Colonic mucosa (tissue), 4 donors: ENCODE measurements at regions not wholly inside any gene's neighbourhood (a gene's known extent, or its start where the extent isn't known, plus 50 kb on each side); places are given as distances from the start of the nearest gene placed in this dataset.

Source experiments
- DNase-seq: peaks from one replicate; pipeline ENCODE4 v3.0.0-alpha.2; 2020
- H3K27ac ChIP-seq: fragments of 200-600 bp; one replicate; pipeline ENCODE4 v1.8.0; 2021
- H3K27me3 ChIP-seq: fragments of 200-600 bp; one replicate; pipeline ENCODE4 v1.8.0; 2021
- H3K36me3 ChIP-seq: fragments of 200-600 bp; one replicate; pipeline ENCODE4 v1.8.0; 2021
- H3K4me1 ChIP-seq: fragments of 200-600 bp; one replicate; pipeline ENCODE4 v1.8.0; 2021; ENCODE audit warnings: mild to moderate bottlenecking
- H3K4me3 ChIP-seq: fragments of 200-600 bp; one replicate; pipeline ENCODE4 v1.8.0; 2021
- H3K9ac ChIP-seq, 2 donors: one replicate each; pipeline ENCODE4 v1.7.0; 2013; ENCODE audit warnings: control low read depth in 2 of 2, low read depth in 2 of 2, low read length in 2 of 2
- H3K9me3 ChIP-seq: fragments of 200-600 bp; one replicate; pipeline ENCODE4 v1.8.0; 2021
- CTCF ChIP-seq: fragments of 200-600 bp; IDR thresholded peaks from one replicate; pipeline ENCODE4 v1.8.0; 2022; ENCODE audit warnings: antibody characterized with exemption, mild to moderate bottlenecking
- intact Hi-C: fragments of 100-400 bp; cut with DNase I; formaldehyde crosslinking; loops from one replicate; pipeline ENCODE4 v1.14.1; 2022
- donor health status: healthy.
- donor health status: DM: no; HTN: no; CAD: no.
- donor health status: DM: no; HTN: no; CAD: no.

DNA sequence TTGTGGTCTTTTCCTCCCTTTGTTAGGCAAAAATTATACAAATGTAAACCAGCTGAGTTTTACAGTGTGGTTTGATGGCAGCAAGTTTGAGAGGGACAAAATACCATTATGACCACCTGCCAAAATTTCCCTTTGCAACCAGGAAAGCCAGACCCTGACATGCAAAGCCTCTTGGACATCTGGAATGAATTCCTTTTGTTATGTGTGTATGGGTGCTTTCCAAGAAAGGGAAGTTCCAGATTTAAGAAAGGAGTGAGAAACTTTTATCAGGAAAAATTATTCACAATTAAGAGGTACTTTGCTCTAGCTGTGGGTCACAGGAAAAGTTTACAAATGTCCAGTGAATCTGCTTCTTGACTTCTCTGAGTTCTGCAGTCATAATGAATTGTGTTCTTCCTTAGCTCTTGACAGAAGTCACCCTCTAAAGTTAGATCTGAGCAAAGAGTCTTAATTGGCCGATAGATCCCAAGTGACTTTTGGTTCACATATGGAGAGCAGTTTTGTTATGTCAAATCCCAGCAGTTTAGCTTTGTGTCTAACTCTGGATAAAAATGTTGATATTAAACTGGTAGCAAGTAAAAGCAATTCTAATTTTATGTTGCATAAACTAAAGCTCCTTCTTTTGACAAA is 295.9 kb upstream of the ZNF608 start:
- no peak for DNase-seq
- no peak for TF ChIP-seq CTCF
- Histone ChIP-seq H3K9me3 (no peaks in the 10 kb centered on the region), H3K4me3 (no peak overlapping the region), H3K27me3 (no peaks in the 10 kb centered on the region), H3K27ac (no peak overlapping the region), H3K36me3 (no peaks in the 10 kb centered on the region), H3K4me1 (no peaks in the 10 kb centered on the region), H3K9ac (no peak overlapping the region)
- intact Hi-C loops, result no loop called here

DNA sequence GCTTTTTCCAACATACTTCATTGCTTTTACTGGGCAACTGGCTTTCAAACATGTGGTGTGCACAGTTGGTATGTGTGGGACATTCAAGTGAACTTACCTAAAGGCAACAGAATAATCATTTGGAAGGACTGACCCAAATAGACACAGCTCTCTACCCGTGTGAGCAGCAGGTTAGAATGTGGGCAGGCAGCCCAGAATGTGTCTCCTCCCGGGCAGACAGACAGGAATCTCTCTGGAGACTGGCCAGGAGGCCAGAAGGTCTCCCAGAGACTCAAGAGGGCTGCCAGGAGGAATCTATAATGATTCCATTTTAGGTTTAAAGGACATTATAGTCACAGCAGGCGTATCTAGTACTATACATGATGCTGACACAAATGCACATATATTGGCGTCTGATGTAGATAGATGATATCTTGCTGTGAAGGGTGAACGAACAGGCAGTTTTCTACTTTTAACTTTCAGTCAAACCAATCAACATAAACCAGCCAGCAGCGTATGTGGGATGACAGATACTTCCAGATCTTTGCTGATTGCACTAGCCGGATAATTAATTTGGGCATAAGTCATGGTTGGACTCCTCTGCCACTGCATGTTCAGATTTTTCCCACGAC is 297.4 kb upstream of the ZNF608 start:
- no peaks in the 10 kb centered on the region for H3K36me3 ChIP-seq
- no peak overlapping the region for H3K27ac ChIP-seq
- H3K27me3 ChIP-seq, result no peaks in the 10 kb centered on the region
- intact Hi-C loops, result no loop called here
- no peak for DNase-seq
- no peaks in the 10 kb centered on the region for H3K4me1 ChIP-seq
- H3K9me3 ChIP-seq, result no peaks in the 10 kb centered on the region
- H3K4me3 ChIP-seq, result no peak overlapping the region
- TF ChIP-seq CTCF, result no peak
- H3K9ac ChIP-seq, result no peak overlapping the region

GRCh38 chr5:125044491-125045282 is 298.2 kb upstream of the ZNF608 start:
- no peak for DNase-seq
- no peak for TF ChIP-seq CTCF
- no peaks in the 10 kb centered on the region for H3K27me3 ChIP-seq
- H3K4me1 ChIP-seq, result no peaks in the 10 kb centered on the region
- no peak overlapping the region for H3K9ac ChIP-seq
- no peaks in the 10 kb centered on the region for H3K36me3 ChIP-seq
- no peak overlapping the region for H3K4me3 ChIP-seq
- H3K27ac ChIP-seq, result no peak overlapping the region
- no peaks in the 10 kb centered on the region for H3K9me3 ChIP-seq
- intact Hi-C loops, result no loop called here

DNA sequence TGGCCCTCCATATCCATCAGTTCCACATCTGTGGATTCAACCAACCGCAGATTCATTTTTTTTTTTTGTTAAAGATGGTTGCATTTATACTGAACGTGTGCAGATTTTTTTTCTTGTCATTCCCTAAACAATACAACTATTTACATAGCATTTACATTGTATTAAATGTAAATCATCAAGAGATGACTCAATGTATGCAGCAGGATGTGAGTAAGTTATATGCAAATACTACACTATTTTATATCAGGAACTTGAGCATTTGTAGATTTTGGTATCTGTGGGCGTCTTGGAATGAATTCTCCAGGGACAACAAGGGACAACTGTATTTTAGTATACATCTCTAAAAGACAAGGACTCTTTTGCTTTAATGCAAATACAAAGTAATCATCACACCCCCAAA is 299.2 kb upstream of the ZNF608 start:
- no peak for TF ChIP-seq CTCF
- Histone ChIP-seq H3K9me3 (no peaks in the 10 kb centered on the region), H3K27ac (no peak overlapping the region), H3K4me3 (no peak overlapping the region), H3K36me3 (no peaks in the 10 kb centered on the region), H3K27me3 (no peaks in the 10 kb centered on the region), H3K9ac (no peak overlapping the region), H3K4me1 (no peaks in the 10 kb centered on the region)
- DNase-seq, result no peak
- intact Hi-C loops, result no loop called here

GRCh38 chr5:125046838-125047237 is 300.4 kb upstream of the ZNF608 start:
- DNase-seq, result no peak
- no peaks in the 10 kb centered on the region for H3K9me3 ChIP-seq
- no peak overlapping the region for H3K27ac ChIP-seq
- no peaks in the 10 kb centered on the region for H3K36me3 ChIP-seq
- no peaks in the 10 kb centered on the region for H3K4me1 ChIP-seq
- no peak for TF ChIP-seq CTCF
- H3K27me3 ChIP-seq, result no peaks in the 10 kb centered on the region
- no peak overlapping the region for H3K4me3 ChIP-seq
- no peak overlapping the region for H3K9ac ChIP-seq
- intact Hi-C loops, result no loop called here
